B cell (primary cell): ENCODE measurements at regions not wholly inside any gene's neighbourhood (a gene's known extent, or its start where the extent isn't known, plus 50 kb on each side); places are given as distances from the start of the nearest gene placed in this dataset.

Experiments
- ATAC-seq: fragments of 200-7000 bp; cut with Tn5 transposase; one replicate; pipeline ENCODE4 v1.10.0; 2021; ENCODE audit warnings: low read depth, mild to moderate bottlenecking, moderate number of reproducible peaks, moderate library complexity
- CTCF ChIA-PET: fragments of 350-600 bp; sonication (Branson Sonifier 250); formaldehyde crosslinking; loops from one replicate; lab custom pipeline; 2021; ENCODE audit warnings: antibody characterized with exemption, inconsistent platforms; lab: Charles Lee
- POLR2A ChIA-PET: fragments of 350-600 bp; sonication (Branson Sonifier 250); formaldehyde crosslinking; loops from one replicate; lab custom pipeline; 2021; ENCODE audit warnings: antibody characterized with exemption; lab: Charles Lee
- DNase-seq: peaks from one replicate; pipeline ENCODE4 v3.0.0; 2013
- H2AFZ ChIP-seq: 2 replicates; pipeline ENCODE4 v1.6.1; 2012; ENCODE audit warnings: mild to moderate bottlenecking, low read depth, low read length; ENCODE audit not compliant: insufficient read depth, poor library complexity, severe bottlenecking
- H3K27ac ChIP-seq, 2 donors: 1 replicate in 1 of 2; 2 replicates in 1 of 2; pipeline ENCODE4 v1.5.1; 2012 to 2013; ENCODE audit warnings: low read length in 2 of 2, mild to moderate bottlenecking in 2 of 2, moderate library complexity in 1 of 2
- H3K27me3 ChIP-seq, 4 experiments: fragments of 200-600 bp in 1 of 4; sonication (generic) in 1 of 4; replicated peaks in 1 of 4; 1 replicate in 2 of 4; 2 replicates in 2 of 4; pipeline versions ENCODE4 v1.6.1 to v1.7.0; 2013 to 2016; ENCODE audit warnings: low read length in 3 of 4, mild to moderate bottlenecking in 2 of 4, mixed read lengths in 1 of 4, moderate library complexity in 1 of 4; ENCODE audit not compliant: insufficient read depth in 4 of 4, control insufficient read depth in 3 of 4; ENCODE audit errors: control extremely low read depth in 1 of 4
- H3K36me3 ChIP-seq, 2 experiments: replicated peaks in 1 of 2; 1 replicate in 1 of 2; 2 replicates in 1 of 2; pipeline versions ENCODE4 v1.6.1 to v1.7.1; 2013; ENCODE audit warnings: low read length in 1 of 2; ENCODE audit not compliant: insufficient read depth in 2 of 2, control insufficient read depth in 1 of 2; ENCODE audit errors: control extremely low read depth in 1 of 2, extremely low read depth in 1 of 2
- H3K4me1 ChIP-seq, 2 donors: fragments of 200-600 bp in 1 of 2; sonication (generic) in 1 of 2; 1 replicate in 1 of 2; 2 replicates in 1 of 2; pipeline versions ENCODE4 v1.5.1 to v1.6.1; 2013 to 2017; ENCODE audit warnings: low read length in 2 of 2; ENCODE audit not compliant: control insufficient read depth in 2 of 2, insufficient read depth in 2 of 2
- H3K4me2 ChIP-seq: replicated peaks from 2 replicates; pipeline ENCODE3; 2012; ENCODE audit warnings: mild to moderate bottlenecking, low read depth, low read length; ENCODE audit not compliant: poor library complexity, severe bottlenecking
- H3K4me3 ChIP-seq, 5 experiments: fragments of 200-600 bp in 1 of 5; sonication (generic) in 1 of 5; 1 replicate in 3 of 5; 2 replicates in 2 of 5; pipeline versions ENCODE4 v1.5.1 to v1.7.0; 2011 to 2016; ENCODE audit warnings: low read length in 4 of 5, mild to moderate bottlenecking in 4 of 5, low read depth in 2 of 5, control low read depth in 1 of 5, moderate library complexity in 1 of 5; ENCODE audit not compliant: insufficient read depth in 1 of 5; ENCODE audit errors: control extremely low read depth in 1 of 5, extremely low read depth in 1 of 5
- H3K79me2 ChIP-seq: fragments of 200-600 bp; sonication (generic); one replicate; pipeline ENCODE4 v1.6.0; 2016; ENCODE audit warnings: low read length; ENCODE audit not compliant: control insufficient read depth, insufficient read depth
- H3K9ac ChIP-seq: fragments of 200-600 bp; sonication (generic); 2 replicates; pipeline ENCODE4 v1.6.1; 2017; ENCODE audit warnings: mild to moderate bottlenecking, low read length, moderate library complexity
- H3K9me3 ChIP-seq, 3 donors: one replicate each; pipeline versions ENCODE4 v1.6.1 to v1.7.1; 2013; ENCODE audit warnings: low read length in 2 of 3; ENCODE audit not compliant: control insufficient read depth in 2 of 3, insufficient read depth in 1 of 3; ENCODE audit errors: control extremely low read depth in 1 of 3
- H4K20me1 ChIP-seq: 2 replicates; pipeline ENCODE4 v1.6.0; 2012; ENCODE audit warnings: mild to moderate bottlenecking, low read length; ENCODE audit not compliant: insufficient read depth, control insufficient read depth, poor library complexity, severe bottlenecking
- H3K27ac Mint-ChIP-seq: one replicate; pipeline ENCODE4 v1.8.0; 2021; ENCODE audit warnings: mixed read lengths
- H3K27me3 Mint-ChIP-seq: one replicate; pipeline ENCODE4 v1.8.0; 2021; ENCODE audit warnings: mixed read lengths
- H3K4me1 Mint-ChIP-seq: one replicate; pipeline ENCODE4 v1.8.0; 2021; ENCODE audit warnings: mixed read lengths
- H3K4me3 Mint-ChIP-seq: one replicate; pipeline ENCODE4 v1.8.0; 2021; ENCODE audit warnings: mixed read lengths
- H3K9me3 Mint-ChIP-seq: one replicate; pipeline ENCODE4 v1.8.0; 2022; ENCODE audit warnings: mixed read lengths; ENCODE audit not compliant: insufficient read depth
- CTCF ChIP-seq: fragments of 200-600 bp; IDR thresholded peaks from one replicate; pipeline ENCODE4 v1.8.0; 2022; ENCODE audit warnings: antibody characterized with exemption, mild to moderate bottlenecking
- EZH2 ChIP-seq: IDR thresholded peaks from 2 replicates; pipeline ENCODE4 v1.6.1; 2012; ENCODE audit warnings: borderline replicate concordance, low read depth, mild to moderate bottlenecking, moderate library complexity, low read length; ENCODE audit not compliant: insufficient read depth, poor library complexity, severe bottlenecking
- WGBS: methylation state at CpG from one replicate; pipeline ENCODE4 v1.1.5; 2013; ENCODE audit warnings: missing lambda C conversion rate; ENCODE audit not compliant: insufficient coverage; 5-methylcytosine and 5-hydroxymethylcytosine counted together
- intact Hi-C: fragments of 100-400 bp; cut with micrococcal nuclease; formaldehyde crosslinking; loops from one replicate; pipeline ENCODE4 v1.10.0; 2022

DNA sequence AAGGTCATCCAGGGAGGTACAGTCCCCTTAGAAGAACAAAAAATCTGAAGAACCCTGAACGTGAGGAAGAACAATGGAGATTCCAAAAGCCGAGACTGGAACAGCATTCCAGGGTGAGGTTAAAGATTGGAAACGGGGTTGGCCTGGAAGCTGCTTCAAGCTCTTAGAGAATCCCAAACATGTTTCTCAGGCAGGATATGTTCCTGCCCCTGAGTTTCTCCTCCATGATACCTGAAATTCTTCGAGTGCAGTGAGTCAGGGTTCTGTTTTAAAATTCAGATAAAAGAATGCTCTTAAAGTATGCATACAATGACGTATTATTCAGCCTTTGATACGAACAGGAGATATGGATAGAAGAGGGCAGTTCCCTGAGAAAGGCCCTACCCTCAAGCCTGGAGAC is 293.1 kb downstream of the HS3ST3B1 start:
- no peak overlapping the region for H3K4me3 Mint-ChIP-seq
- ChIA-PET POLR2A (no interaction called here), CTCF (no interaction called here)
- no peak for ATAC-seq
- H3K4me1 ChIP-seq: no peaks in the 10 kb centered on the region
- H3K79me2 ChIP-seq: no peaks in the 10 kb centered on the region
- H3K4me1 Mint-ChIP-seq: no peaks in the 10 kb centered on the region
- H3K4me3 ChIP-seq: no peak overlapping the region
- H2AFZ ChIP-seq: no peak overlapping the region
- no peaks in the 10 kb centered on the region for H4K20me1 ChIP-seq
- H3K9ac ChIP-seq: no peak overlapping the region
- intact Hi-C loops: no loop called here
- no peaks in the 10 kb centered on the region for H3K9me3 Mint-ChIP-seq
- peaks cover 46% of the 10 kb centered on the region for H3K27me3 Mint-ChIP-seq
- H3K27me3 ChIP-seq: peaks cover 0 to 3% (median 0%) of the 10 kb centered on the region in 4 experiments
- H3K4me2 ChIP-seq: no peak overlapping the region
- 88% methylated on average over 4 of the region's 6 CpGs for WGBS
- no peak for TF ChIP-seq EZH2
- TF ChIP-seq CTCF: no peak
- no peak overlapping the region for H3K27ac Mint-ChIP-seq
- H3K36me3 ChIP-seq: no peaks in the 10 kb centered on the region
- no peak for DNase-seq
- no peaks in the 10 kb centered on the region for H3K9me3 ChIP-seq
- no peak overlapping the region for H3K27ac ChIP-seq

GRCh38 chr17:14590459-14591250 is 289.8 kb downstream of the HS3ST3B1 start:
- ChIA-PET POLR2A (no interaction called here), CTCF (no interaction called here)

More at GRCh38 chr17:14590459-14591250, 289.8 kb downstream of the HS3ST3B1 start:
- no peak overlapping the region for H3K27ac Mint-ChIP-seq
- Histone ChIP-seq H3K79me2 (no peaks in the 10 kb centered on the region), H3K4me1 (no peaks in the 10 kb centered on the region), H3K27me3 (peaks cover 0 to 3% (median 0%) of the 10 kb centered on the region in 4 experiments), H3K4me3 (no peak overlapping the region), H3K9me3 (no peaks in the 10 kb centered on the region), H3K9ac (no peak overlapping the region), H4K20me1 (no peaks in the 10 kb centered on the region), H3K4me2 (no peak overlapping the region), H3K27ac (no peak overlapping the region), H3K36me3 (no peaks in the 10 kb centered on the region), H2AFZ (no peak overlapping the region)
- peak; percentile 21 for ATAC-seq
- TF ChIP-seq EZH2: no peak
- no peak for TF ChIP-seq CTCF
- intact Hi-C loops: no loop called here
- H3K27me3 Mint-ChIP-seq: peaks cover 29% of the 10 kb centered on the region
- H3K4me1 Mint-ChIP-seq: no peaks in the 10 kb centered on the region
- H3K4me3 Mint-ChIP-seq: no peak overlapping the region
- WGBS: 73% methylated on average over 3 of the region's 5 CpGs
- H3K9me3 Mint-ChIP-seq: no peaks in the 10 kb centered on the region
- DNase-seq: no peak
